HG03469 (cell line): ENCODE measurements at regions not wholly inside any gene's neighbourhood (a gene's known extent, or its start where the extent isn't known, plus 50 kb on each side); places are given as distances from the start of the nearest gene placed in this dataset.

Experiments used
- ATAC-seq: cut with Tn5 transposase; IDR thresholded peaks from one replicate; pipeline ENCODE4 v1.9.1; 2021; ENCODE audit warnings: mild to moderate bottlenecking, moderate library complexity, moderate number of reproducible peaks; ENCODE audit not compliant: unreplicated experiment

DNA sequence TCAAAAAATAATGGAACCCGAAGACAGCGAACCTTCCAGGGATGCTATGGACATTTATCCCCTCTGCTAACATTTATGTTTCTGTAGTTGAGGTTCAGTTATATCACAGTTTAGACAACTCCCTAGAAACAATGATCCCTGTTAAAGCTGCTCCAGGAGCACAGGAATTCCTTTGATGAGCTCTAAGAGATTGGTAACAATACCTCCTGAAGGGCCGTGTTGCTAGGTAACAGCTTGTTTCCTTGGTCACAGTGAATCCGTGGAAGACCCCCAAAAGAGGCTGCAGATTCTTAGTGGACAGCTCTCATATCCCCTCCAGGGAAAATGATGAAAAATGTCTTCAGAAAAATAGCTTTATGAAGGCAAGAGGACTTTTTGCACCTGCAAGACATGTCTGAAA, 160.2 kb downstream of the SERPINI1 start:
- ATAC-seq, result no peak

DNA sequence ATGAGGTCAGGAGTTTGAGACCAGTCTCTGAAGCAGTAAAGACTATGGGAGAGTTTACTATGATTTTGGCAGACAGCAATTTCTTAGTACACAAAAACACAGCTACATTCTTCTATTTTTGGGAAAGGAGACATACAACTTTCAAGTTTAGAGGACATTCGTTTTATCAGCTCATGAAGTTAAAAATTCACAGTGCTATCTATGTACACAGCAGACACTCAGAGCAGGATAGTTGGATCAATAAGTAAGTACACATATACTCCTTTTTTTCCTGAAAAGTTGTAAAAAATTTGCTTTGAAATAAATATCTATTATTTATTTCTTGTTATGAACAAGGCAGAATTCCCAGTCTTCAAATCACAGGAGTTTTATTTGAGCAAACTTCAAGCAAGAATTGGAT, 159.7 kb downstream of the SERPINI1 start:
- no peak for ATAC-seq

DNA sequence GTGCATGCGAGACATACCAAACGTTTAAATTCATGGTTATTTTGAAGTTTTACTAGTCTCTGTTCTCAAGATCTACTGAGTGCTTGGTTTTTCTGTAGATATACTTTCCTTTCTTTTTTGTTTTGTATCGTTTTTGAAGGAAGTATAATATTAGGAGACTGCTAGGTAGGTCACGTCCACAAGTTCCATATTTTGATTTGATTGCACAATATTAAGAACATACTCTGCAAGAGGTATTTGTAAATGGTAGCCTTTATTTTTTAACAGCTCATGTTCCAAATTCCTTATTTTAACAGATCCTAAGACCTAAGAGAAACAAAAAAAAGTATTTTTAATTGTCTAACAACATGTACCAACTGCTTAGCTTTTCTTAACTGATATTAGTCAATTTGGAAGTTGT, 156.7 kb downstream of the SERPINI1 start:
- ATAC-seq, result no peak

DNA sequence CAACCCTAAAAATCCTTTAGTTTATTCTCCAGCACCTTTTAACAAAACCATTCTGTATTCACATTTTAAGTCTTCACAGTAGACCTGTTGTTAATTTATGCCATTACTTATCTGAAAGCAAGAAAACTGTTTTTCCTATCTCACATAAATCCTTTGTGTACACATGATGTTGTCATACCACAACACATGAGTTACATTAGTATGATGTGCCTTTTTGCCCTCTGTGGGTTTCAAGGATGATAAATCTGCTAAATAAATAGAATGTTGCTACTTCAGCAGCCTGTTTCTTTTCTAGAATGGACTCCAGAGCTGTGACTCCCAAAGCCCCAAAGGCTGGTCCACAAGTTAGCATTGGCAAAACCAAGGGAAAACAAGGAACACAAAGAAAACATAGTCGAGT, 151.6 kb downstream of the SERPINI1 start:
- no peak for ATAC-seq

DNA sequence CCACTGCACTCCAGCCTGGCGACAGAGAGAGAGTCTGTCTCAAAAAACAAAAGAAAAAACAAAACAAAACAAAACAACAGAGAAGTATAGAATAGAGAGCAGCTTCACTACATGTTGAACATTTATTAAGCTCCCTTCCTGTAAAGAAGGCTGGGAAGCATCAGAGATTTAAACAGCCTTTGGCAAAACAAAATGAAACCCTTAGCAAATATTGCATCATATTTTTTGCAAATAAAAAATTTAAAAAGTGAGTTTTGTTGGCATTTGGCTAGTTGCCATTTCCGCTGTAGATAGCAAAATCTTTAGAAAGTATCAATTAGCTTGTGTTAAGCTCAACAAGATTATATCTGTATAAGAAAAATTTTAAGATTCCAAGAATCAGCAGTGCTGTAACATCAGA, 151.2 kb downstream of the SERPINI1 start:
- no peak for ATAC-seq

DNA sequence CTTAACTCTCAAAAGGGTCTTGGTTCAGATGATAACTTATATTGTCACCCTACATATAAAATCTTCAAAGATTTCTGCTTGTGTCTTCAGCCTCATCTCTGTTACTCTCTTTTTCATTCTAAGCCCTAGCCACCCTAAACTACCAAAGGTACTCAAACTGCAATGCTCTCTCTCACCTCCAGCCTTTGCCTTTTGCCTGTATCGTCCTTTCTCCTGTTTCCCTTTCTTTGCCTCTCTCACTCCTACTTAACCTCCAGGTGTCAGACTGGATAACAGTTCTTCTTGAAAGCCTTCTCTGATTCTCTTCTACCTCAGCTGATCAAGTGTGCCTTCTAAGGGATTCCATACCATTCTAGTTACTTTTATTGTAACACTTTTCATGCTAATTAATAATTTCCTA, 149.8 kb downstream of the SERPINI1 start:
- ATAC-seq, result no peak

DNA sequence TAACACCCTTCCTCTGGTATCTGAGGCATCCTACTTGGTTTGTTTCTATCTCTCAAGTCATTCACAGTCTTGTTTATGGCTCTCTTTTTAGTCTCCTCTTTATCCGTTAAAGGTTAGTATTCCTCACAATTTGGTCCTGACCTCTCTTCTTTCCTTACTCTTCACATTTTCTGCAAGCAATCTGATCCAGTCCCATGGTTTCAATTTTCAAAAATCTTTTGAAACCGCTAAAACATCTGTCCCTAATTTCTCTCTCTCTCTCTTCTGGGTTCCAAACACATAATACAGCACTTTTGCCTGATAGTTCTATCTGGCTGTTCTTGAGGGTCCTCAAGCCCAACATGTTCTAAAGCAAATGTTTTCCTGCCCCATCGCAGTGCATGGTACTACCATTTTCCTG, 149.0 kb downstream of the SERPINI1 start:
- no peak for ATAC-seq

DNA sequence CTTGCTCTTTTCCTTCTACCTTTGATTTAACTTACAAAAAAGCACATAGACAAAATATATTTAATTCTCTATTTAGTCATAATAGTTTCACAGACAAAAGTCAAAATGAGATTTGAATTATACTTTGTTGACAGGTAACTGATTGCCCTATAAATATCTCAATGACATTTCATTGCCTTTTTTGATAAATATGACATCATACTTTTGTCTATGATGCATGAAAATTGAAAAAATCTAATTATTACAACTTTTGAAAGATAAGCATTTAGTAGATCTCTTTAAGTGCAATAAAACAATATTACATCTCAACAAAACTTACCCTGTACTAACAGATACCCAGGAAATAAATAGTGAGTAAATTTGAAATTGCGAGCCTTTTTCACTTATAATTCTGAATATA, 147.9 kb downstream of the SERPINI1 start:
- ATAC-seq, result no peak

DNA sequence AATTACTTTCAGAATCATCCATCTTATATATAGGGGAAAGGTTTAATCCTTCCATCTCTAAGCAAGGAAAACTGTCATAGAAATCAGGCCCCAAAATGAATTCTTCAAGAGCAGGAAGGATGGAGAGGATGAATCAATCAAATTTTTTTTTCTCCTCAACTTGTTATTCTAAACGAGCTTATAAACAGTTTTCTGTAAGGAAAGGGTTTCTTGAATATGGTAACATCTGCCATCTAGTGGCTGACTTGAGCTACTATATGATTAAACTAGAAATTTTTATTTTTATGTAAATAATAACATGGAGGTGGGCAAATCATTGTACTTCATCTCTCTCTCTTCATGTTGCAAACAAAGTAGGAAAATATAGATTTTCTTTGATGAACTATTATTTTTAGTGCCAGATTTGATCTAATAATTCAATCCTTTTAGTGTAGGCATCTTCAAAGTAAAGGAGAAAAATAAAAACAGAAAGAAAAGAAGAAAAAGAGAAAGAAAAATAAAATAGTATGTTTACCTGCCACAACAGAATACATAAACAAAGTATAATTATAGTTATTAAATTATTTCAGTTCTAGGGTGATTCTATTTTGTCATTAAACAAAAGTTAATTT, 146.6 kb downstream of the SERPINI1 start:
- ATAC-seq, result peak; percentile 79

DNA sequence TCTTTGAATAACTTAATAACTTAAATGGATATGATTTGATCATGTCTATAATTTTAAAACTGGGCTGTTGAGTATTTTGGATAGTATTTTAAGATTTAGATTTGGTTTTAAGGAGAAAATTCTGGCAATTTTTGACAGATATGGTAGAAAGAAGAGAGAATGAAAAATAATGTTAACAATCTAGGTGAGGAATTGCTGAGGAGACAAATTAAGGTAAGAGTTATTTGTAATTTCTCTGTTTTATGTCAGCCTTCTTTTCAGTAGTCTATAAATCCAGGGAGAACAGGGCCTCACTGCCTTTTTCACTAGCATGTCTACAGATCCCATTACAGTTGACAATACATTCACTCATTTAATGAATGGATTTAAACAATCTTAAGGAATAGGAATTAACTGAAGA, 144.7 kb downstream of the SERPINI1 start:
- no peak for ATAC-seq

DNA sequence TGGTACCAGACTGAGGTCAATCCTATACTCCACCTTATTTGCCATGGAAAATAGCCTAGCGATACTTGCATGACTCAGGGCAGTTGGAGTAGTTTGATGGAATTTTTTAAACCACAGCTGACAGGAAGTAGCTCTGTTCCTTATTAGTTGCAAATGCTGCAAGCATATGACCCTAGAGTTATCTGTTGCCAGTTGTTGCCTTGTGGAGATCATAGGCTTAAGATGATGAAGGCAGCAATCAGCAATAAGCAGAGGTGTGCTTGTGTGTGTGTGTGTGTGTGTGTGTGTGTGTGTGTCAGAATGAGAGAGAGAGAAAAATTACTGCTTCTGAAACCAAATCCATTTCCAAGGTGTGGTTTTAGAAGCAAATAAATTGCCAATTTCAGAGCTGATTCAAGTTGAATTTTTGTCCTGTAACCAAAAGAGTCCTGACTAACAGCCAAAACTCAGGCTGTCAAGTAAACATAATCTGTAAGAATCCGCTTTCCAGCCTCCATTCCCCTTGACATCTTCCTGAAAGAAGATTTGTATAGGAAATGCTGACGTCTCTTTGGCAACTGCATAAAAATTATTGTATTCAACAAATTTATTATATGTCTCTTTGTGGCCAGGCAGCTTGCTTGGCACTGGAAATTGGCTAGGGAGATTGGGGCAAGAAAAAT, 141.2 kb downstream of the SERPINI1 start:
- no peak for ATAC-seq
